K562 (cell line): ENCODE measurements at regions not wholly inside any gene's neighbourhood (a gene's known extent, or its start where the extent isn't known, plus 50 kb on each side); places are given as distances from the start of the nearest gene placed in this dataset.

ENCODE experiments used
- ATAC-seq: fragments of 200-7000 bp; cut with Tn5 transposase; 3 replicates; pipeline ENCODE4 v1.9.1; 2020; ENCODE audit warnings: moderate library complexity
- BruUV-seq: library from RNA; stranded (reverse); fragments of 400-500 nt; replicated peaks from 2 replicates; lab custom pipeline; 2021; lab: Mats Ljungman, UMichigan
- CTCF ChIA-PET: fragments of 300-600 bp; formaldehyde crosslinking; extraction: SDS; loops from one replicate; lab custom pipeline; 2021; ENCODE audit warnings: low intra/inter-chr PET ratio; lab: Yijun Ruan, JAX
- POLR2A ChIA-PET: fragments of 300-600, 350-650 bp; sonication (Branson Sonifier 250); formaldehyde crosslinking; extraction: SDS; loops from one replicate; lab custom pipeline; 2021; ENCODE audit warnings: antibody characterized with exemption, inconsistent platforms; lab: Yijun Ruan, JAX
- DNase-seq, 4 experiments: peaks; one replicate each; pipeline versions ENCODE4 v3.0.0 to v3.0.0-alpha.2; 2011 to 2018; ENCODE audit warnings: low spot score in 3 of 4, mixed read lengths in 3 of 4; ENCODE audit errors: extremely low read depth in 1 of 4
- FAIRE-seq: peaks from 2 replicates; lab custom pipeline; 2011; peaks lifted over from hg19 to GRCh38; lab: Jason Lieb, UNC
- H2AFZ ChIP-seq: 2 replicates; pipeline ENCODE4 v1.6.0; 2011; ENCODE audit warnings: low read depth, low read length, control low read depth, inconsistent platforms
- H3K27ac ChIP-seq: fragments of 200-600 bp; 3 replicates; pipeline ENCODE4 v1.8.0; 2011; ENCODE audit warnings: low read depth, mild to moderate bottlenecking, control low read depth, inconsistent platforms, low read length, moderate library complexity, mixed read lengths; ENCODE audit errors: extremely low read depth
- H3K27me3 ChIP-seq, 2 experiments: fragments of 300-600 bp in 1 of 2; 2 replicates in 1 of 2; 3 replicates in 1 of 2; pipeline versions ENCODE4 v1.6.0 to v1.8.0; 2011; ENCODE audit warnings: inconsistent platforms in 2 of 2, low read length in 2 of 2, mild to moderate bottlenecking in 1 of 2, mixed read lengths in 1 of 2, moderate library complexity in 1 of 2; ENCODE audit not compliant: control insufficient read depth in 2 of 2, insufficient read depth in 2 of 2
- H3K36me3 ChIP-seq: fragments of 300-600 bp; 3 replicates; pipeline ENCODE4 v1.8.0; 2011; ENCODE audit warnings: mild to moderate bottlenecking, low read length, inconsistent platforms; ENCODE audit not compliant: control insufficient read depth, insufficient read depth
- H3K4me1 ChIP-seq, 2 experiments: fragments of 200-600 bp in 1 of 2; replicated peaks in 1 of 2; 2 replicates in 1 of 2; 3 replicates in 1 of 2; pipeline versions ENCODE4 v1.5.1 to v1.8.0; 2011; ENCODE audit warnings: inconsistent platforms in 2 of 2, low read length in 2 of 2, mild to moderate bottlenecking in 1 of 2, mixed read lengths in 1 of 2, moderate library complexity in 1 of 2; ENCODE audit not compliant: control insufficient read depth in 2 of 2, insufficient read depth in 2 of 2
- H3K4me2 ChIP-seq: 2 replicates; pipeline ENCODE4 v1.6.1; 2011; ENCODE audit warnings: low read length, control low read depth, inconsistent platforms, mixed read lengths; ENCODE audit not compliant: insufficient read depth
- H3K4me3 ChIP-seq: fragments of 200-600 bp; sonication (generic), shearing (Covaris generic); 2 replicates; pipeline ENCODE4 v1.5.1; 2016; ENCODE audit warnings: control low read depth, inconsistent platforms
- H3K79me2 ChIP-seq: fragments of 200-600 bp; 3 replicates; pipeline ENCODE4 v1.8.0; 2011; ENCODE audit warnings: low read length, inconsistent platforms; ENCODE audit not compliant: control insufficient read depth, insufficient read depth
- H3K9ac ChIP-seq, 2 experiments: 2 replicates each; pipeline versions ENCODE4 v1.6.0 to v1.6.1; 2011; ENCODE audit warnings: low read depth in 2 of 2, low read length in 2 of 2, control low read depth in 1 of 2, inconsistent platforms in 1 of 2, mild to moderate bottlenecking in 1 of 2, mixed read lengths in 1 of 2; ENCODE audit not compliant: insufficient read depth in 1 of 2
- H3K9me1 ChIP-seq: one replicate; pipeline ENCODE4 v1.6.0; 2011; ENCODE audit warnings: inconsistent platforms, mild to moderate bottlenecking, low read length, moderate library complexity; ENCODE audit not compliant: control insufficient read depth, insufficient read depth
- H3K9me3 ChIP-seq: replicated peaks from 2 replicates; pipeline ENCODE4 v1.5.1; 2011; ENCODE audit warnings: low read depth, low read length, inconsistent platforms; ENCODE audit not compliant: control insufficient read depth, insufficient read depth
- H4K20me1 ChIP-seq: replicated peaks from 2 replicates; pipeline ENCODE4 v1.6.1; 2011; ENCODE audit warnings: low read length, inconsistent platforms, mixed read lengths; ENCODE audit not compliant: control insufficient read depth, insufficient read depth
- KLF13 ChIP-seq: fragments of 450-650 bp; IDR thresholded peaks from 2 replicates; pipeline ENCODE4 v1.6.1; 2016; ENCODE audit warnings: missing genetic modification characterization, low read depth, mild to moderate bottlenecking, missing compliant biosample characterization, moderate library complexity, borderline replicate concordance
- OTX1 ChIP-seq: fragments of 450-650 bp; formaldehyde crosslinking; IDR thresholded peaks from 2 replicates; pipeline ENCODE4 v1.4.0; 2022; ENCODE audit warnings: mild to moderate bottlenecking
- PCBP1 ChIP-seq: fragments of 200-400 bp; formaldehyde crosslinking; IDR thresholded peaks from 2 replicates; pipeline ENCODE4 v1.6.1; 2018; ENCODE audit warnings: mild to moderate bottlenecking, low read depth, low read length; ENCODE audit not compliant: poor library complexity, severe bottlenecking
- PCBP2 ChIP-seq: fragments of 200-400 bp; formaldehyde crosslinking; IDR thresholded peaks from 2 replicates; pipeline ENCODE4 v1.6.1; 2018; ENCODE audit warnings: low read length, low read depth, mild to moderate bottlenecking, moderate library complexity; ENCODE audit not compliant: poor library complexity, severe bottlenecking
- PML ChIP-seq: IDR thresholded peaks from 2 replicates; pipeline ENCODE4 v1.6.1; 2012; ENCODE audit warnings: low read length, inconsistent platforms
- SIN3A ChIP-seq, 2 experiments: fragments of 150-350 bp in 1 of 2; IDR thresholded peaks; 2 replicates each; pipeline ENCODE4 v1.6.1; 2011 to 2016; ENCODE audit warnings: borderline replicate concordance in 2 of 2, low read depth in 2 of 2, low read length in 2 of 2, mild to moderate bottlenecking in 2 of 2, moderate library complexity in 2 of 2; ENCODE audit not compliant: control insufficient read depth in 1 of 2
- WGBS: fragments of 100-300 bp; shearing (Covaris generic); methylation state at CpG from one replicate; pipeline ENCODE4 v1.1.6; 2016; ENCODE audit warnings: low coverage, mixed read lengths; ENCODE audit not compliant: insufficient coverage; ENCODE audit errors: missing lambda C conversion rate; 5-methylcytosine and 5-hydroxymethylcytosine counted together
- in situ Hi-C: fragments of 300-500 bp; cut with MboI; formaldehyde crosslinking; loops from 4 replicates; pipeline ENCODE4 v1.15.0; 2018; ENCODE audit warnings: inconsistent platforms, mixed read lengths
- intact Hi-C: fragments of 100-400 bp; cut with micrococcal nuclease; formaldehyde crosslinking; loops from 2 replicates; pipeline ENCODE4 v1.14.2; 2022

DNA sequence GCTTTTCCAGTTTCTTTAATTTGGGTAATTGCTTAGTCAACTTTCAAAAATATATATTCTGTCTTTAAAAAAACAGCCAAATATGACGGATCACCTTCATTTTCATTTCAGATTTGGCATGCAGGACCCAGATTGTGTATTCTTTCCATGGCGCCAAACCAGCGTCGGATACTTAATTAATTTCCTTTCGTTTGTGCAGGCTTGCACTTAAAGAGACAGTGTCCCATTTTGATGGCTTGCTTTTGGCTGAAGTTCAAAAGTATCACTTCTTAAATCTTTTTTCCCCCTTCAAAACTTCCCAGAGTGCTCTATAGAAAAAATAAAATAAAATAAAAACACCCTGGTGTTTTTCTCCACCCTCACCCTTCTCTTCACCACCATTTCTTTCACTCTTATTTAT, 394.5 kb upstream of the SOX9 start (continued):
- TF ChIP-seq SIN3A (IDR thresholded peaks at IDR 0.05; ENCODE audit: borderline replicate concordance in 2 of 2, control insufficient read depth in 1 of 2, low read depth in 2 of 2, low read length in 2 of 2) (no peak), PML (no peak), OTX1 (no peak)

DNA sequence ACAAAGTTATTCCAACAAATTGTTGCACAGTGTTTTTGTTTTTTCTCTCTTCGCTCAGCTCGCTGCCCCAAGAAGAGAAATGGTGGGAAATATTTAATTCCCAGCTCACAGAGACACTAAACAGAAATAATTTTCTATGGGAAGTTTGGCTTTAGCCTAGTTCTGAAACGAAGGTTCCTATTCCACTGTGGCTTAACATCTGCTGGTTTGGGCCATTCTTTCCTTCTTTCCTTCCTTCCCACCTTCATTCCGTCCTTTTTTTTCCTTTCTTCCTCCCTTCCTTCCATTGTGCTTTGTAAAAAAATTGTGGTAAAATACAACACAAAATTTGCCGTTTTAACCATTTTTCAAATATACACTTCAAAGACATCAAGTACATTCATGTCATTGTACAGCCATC, 393.5 kb upstream of the SOX9 start:
- no peak for TF ChIP-seq KLF13
- peak; percentile 74 for TF ChIP-seq PCBP1
- peak; percentile 46 for TF ChIP-seq PCBP2
- ChIA-PET POLR2A (no interaction called here), CTCF (no interaction called here)
- H3K9ac ChIP-seq: no peak overlapping the region
- no peaks in the 10 kb centered on the region for H3K27me3 ChIP-seq
- FAIRE-seq (no peak), DNase-seq (no peak), ATAC-seq (no peak)
- H3K9me1 ChIP-seq: no peaks in the 10 kb centered on the region
- H3K4me2 ChIP-seq: no peak overlapping the region
- in situ Hi-C loops: no loop called here
- H3K27ac ChIP-seq: no peak overlapping the region
- WGBS: 0% methylated on average over 3 of the region's 5 CpGs
- H2AFZ ChIP-seq: no peak overlapping the region
- H4K20me1 ChIP-seq: no peaks in the 10 kb centered on the region
- H3K79me2 ChIP-seq: no peaks in the 10 kb centered on the region
- no peak overlapping the region for H3K4me3 ChIP-seq
- no TSS peak for BruUV-seq
- H3K4me1 ChIP-seq: no peaks in the 10 kb centered on the region
- intact Hi-C loops: no loop called here
- no peaks in the 10 kb centered on the region for H3K36me3 ChIP-seq
- H3K9me3 ChIP-seq: no peaks in the 10 kb centered on the region
